DOHH2 (cell line): ENCODE measurements at regions not wholly inside any gene's neighbourhood (a gene's known extent, or its start where the extent isn't known, plus 50 kb on each side); places are given as distances from the start of the nearest gene placed in this dataset.

Source experiments
- EZH2phosphoT487 ChIP-seq: fragments of 200-600 bp; sonication (generic); IDR thresholded peaks from 2 replicates; pipeline ENCODE4 v1.6.1; 2017; ENCODE audit warnings: borderline replicate concordance, mild to moderate bottlenecking, antibody characterized with exemption, low read length, moderate library complexity, mixed read lengths
- TF ChIP-seq, protein P1 (sequence below): fragments of 200-600 bp; sonication (generic); IDR thresholded peaks from one replicate; pipeline ENCODE4 v1.5.1; 2014; ENCODE audit warnings: antibody characterized with exemption, mild to moderate bottlenecking, low read depth, low read length; ENCODE audit not compliant: poor library complexity, severe bottlenecking

DNA sequence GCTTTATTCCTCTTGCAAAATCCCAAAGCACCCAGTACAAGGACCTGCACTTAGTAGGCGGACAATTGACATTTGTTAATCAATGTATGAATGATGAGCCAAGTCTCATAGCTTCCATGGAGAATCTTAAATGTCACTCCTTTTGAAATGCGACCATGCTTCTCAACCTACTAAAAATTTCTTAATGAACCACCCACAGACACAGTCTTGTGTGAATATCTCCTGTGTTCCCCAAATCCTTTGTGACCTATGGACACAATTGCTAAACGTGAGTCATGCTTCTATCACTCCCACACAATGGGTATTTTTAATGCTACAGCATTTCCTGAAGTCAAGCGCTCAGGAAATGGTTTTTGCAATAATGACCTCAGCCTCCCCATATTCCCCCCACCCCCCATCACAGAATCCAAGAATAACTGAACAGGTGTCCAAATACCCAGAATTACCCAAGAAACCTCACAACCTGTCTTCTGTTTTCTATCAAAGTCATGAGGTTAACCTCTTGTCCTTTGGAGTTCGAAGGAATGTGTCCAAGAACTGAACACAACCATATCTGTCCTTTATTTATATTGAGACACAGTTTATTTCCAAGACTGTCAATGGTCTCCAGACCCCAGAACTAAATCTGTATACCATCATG, 163.6 kb upstream of the PLEKHG7 start:
- TF ChIP-seq, protein P1, sequence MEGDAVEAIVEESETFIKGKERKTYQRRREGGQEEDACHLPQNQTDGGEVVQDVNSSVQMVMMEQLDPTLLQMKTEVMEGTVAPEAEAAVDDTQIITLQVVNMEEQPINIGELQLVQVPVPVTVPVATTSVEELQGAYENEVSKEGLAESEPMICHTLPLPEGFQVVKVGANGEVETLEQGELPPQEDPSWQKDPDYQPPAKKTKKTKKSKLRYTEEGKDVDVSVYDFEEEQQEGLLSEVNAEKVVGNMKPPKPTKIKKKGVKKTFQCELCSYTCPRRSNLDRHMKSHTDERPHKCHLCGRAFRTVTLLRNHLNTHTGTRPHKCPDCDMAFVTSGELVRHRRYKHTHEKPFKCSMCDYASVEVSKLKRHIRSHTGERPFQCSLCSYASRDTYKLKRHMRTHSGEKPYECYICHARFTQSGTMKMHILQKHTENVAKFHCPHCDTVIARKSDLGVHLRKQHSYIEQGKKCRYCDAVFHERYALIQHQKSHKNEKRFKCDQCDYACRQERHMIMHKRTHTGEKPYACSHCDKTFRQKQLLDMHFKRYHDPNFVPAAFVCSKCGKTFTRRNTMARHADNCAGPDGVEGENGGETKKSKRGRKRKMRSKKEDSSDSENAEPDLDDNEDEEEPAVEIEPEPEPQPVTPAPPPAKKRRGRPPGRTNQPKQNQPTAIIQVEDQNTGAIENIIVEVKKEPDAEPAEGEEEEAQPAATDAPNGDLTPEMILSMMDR, result no peak
- no peak for TF ChIP-seq EZH2phosphoT487
